H1 (cell line): ENCODE measurements at regions not wholly inside any gene's neighbourhood (a gene's known extent, or its start where the extent isn't known, plus 50 kb on each side); places are given as distances from the start of the nearest gene placed in this dataset.

Experiments used
- ATF3 ChIP-seq: IDR thresholded peaks from 2 replicates; pipeline ENCODE4 v1.6.1; 2011; ENCODE audit warnings: low read depth, mild to moderate bottlenecking, low read length; ENCODE audit not compliant: insufficient read depth
- CREB1 ChIP-seq: IDR thresholded peaks from 2 replicates; pipeline ENCODE4 v1.6.1; 2012; ENCODE audit warnings: inconsistent platforms
- CTCF ChIP-seq, 3 experiments: IDR thresholded peaks; 1 replicate in 2 of 3; 2 replicates in 1 of 3; pipeline versions ENCODE4 v1.5.1 to v1.6.1; 2011; ENCODE audit warnings: low read length in 3 of 3, mild to moderate bottlenecking in 3 of 3, inconsistent platforms in 2 of 3, low read depth in 1 of 3, moderate library complexity in 1 of 3; ENCODE audit not compliant: insufficient read depth in 1 of 3; ENCODE audit errors: control extremely low read depth in 1 of 3
- EGR1 ChIP-seq: IDR thresholded peaks from 2 replicates; pipeline ENCODE4 v1.6.1; 2011; ENCODE audit warnings: low read depth, low read length, borderline replicate concordance
- EP300 ChIP-seq, 2 experiments: IDR thresholded peaks; 1 replicate in 1 of 2; 2 replicates in 1 of 2; pipeline ENCODE4 v1.6.1; 2011 to 2012; ENCODE audit warnings: low read depth in 2 of 2, low read length in 2 of 2, mild to moderate bottlenecking in 2 of 2, borderline replicate concordance in 1 of 2, inconsistent platforms in 1 of 2, moderate library complexity in 1 of 2
- EZH2 ChIP-seq: fragments of 200-600 bp; sonication (generic); IDR thresholded peaks from 2 replicates; pipeline ENCODE4 v1.7.1; 2012; ENCODE audit warnings: low read depth, mild to moderate bottlenecking, moderate library complexity, low read length, inconsistent platforms; ENCODE audit not compliant: severe bottlenecking
- JUN ChIP-seq: IDR thresholded peaks from 2 replicates; pipeline ENCODE4 v1.6.1; 2011; ENCODE audit warnings: low read depth, mild to moderate bottlenecking, improper control_type of control experiment, low read length
- MAX ChIP-seq: IDR thresholded peaks from 2 replicates; pipeline ENCODE4 v1.6.1; 2012; ENCODE audit warnings: inconsistent platforms
- PHF8 ChIP-seq: fragments of 200-600 bp; sonication (generic); conservative IDR thresholded peaks from 2 replicates; pipeline ENCODE4 v1.7.1; 2012; ENCODE audit warnings: low read depth, mild to moderate bottlenecking, inconsistent platforms, low read length, moderate library complexity
- POLR2A ChIP-seq, 2 experiments: IDR thresholded peaks; 1 replicate in 1 of 2; 2 replicates in 1 of 2; pipeline ENCODE4 v1.6.1; 2011; ENCODE audit warnings: low read depth in 2 of 2, low read length in 2 of 2, mild to moderate bottlenecking in 2 of 2; ENCODE audit errors: control extremely low read depth in 1 of 2
- RAD21 ChIP-seq, 2 experiments: IDR thresholded peaks in 1 of 2; conservative IDR thresholded peaks in 1 of 2; 2 replicates each; pipeline ENCODE4 v1.6.1; 2011; ENCODE audit warnings: low read depth in 2 of 2, low read length in 2 of 2, improper control_type of control experiment in 1 of 2, inconsistent platforms in 1 of 2, mild to moderate bottlenecking in 1 of 2, moderate library complexity in 1 of 2
- RFX5 ChIP-seq: IDR thresholded peaks from 2 replicates; pipeline ENCODE4 v1.6.1; 2011; ENCODE audit warnings: low read depth, low read length, improper control_type of control experiment, borderline replicate concordance
- ZNF274 ChIP-seq: IDR thresholded peaks from 2 replicates; pipeline ENCODE4 v1.7.0; 2012; ENCODE audit warnings: low read length, borderline replicate concordance; ENCODE audit errors: extremely low read depth

- no peak for TF ChIP-seq JUN
- no peak for TF ChIP-seq EZH2
- no peak for TF ChIP-seq CTCF (IDR thresholded peaks at IDR 0.05; ENCODE audit: control extremely low read depth in 1 of 3, insufficient read depth in 1 of 3, low read depth in 1 of 3, low read length in 3 of 3)
- no peak for TF ChIP-seq CREB1
- TF ChIP-seq EGR1 = no peak
- TF ChIP-seq POLR2A (IDR thresholded peaks at IDR 0.05; ENCODE audit: control extremely low read depth in 1 of 2, low read depth in 2 of 2, low read length in 2 of 2) = no peak
- no peak for TF ChIP-seq MAX
- no peak for TF ChIP-seq RAD21 (IDR thresholded peaks at IDR 0.05 in 1 of 2, conservative IDR thresholded peaks at IDR 0.05 in 1 of 2; ENCODE audit: low read depth in 2 of 2, low read length in 2 of 2)
- TF ChIP-seq PHF8 = no peak
- TF ChIP-seq ATF3 = no peak
- no peak for TF ChIP-seq RFX5
- no peak for TF ChIP-seq EP300 (IDR thresholded peaks at IDR 0.05; ENCODE audit: borderline replicate concordance in 1 of 2, low read depth in 2 of 2, low read length in 2 of 2)
- no peak for TF ChIP-seq ZNF274
Observed at GRCh38 chr5:103693517-103693916, 130.9 kb upstream of the NUDT12 start.
